Bronchial epithelial cell (primary cell): ENCODE measurements at regions not wholly inside any gene's neighbourhood (a gene's known extent, or its start where the extent isn't known, plus 50 kb on each side); places are given as distances from the start of the nearest gene placed in this dataset.

Experiments
- DNase-seq: peaks from one replicate; pipeline ENCODE4 v3.0.0-alpha.2; 2010; ENCODE audit warnings: low read depth
- FAIRE-seq: peaks from 2 replicates; lab custom pipeline; 2011; peaks lifted over from hg19 to GRCh38; lab: Jason Lieb, UNC
- H3K27me3 ChIP-seq: 2 replicates; pipeline ENCODE4 v1.5.1; 2011; ENCODE audit warnings: low read length; ENCODE audit not compliant: control insufficient read depth, insufficient read depth
- H3K36me3 ChIP-seq: 2 replicates; pipeline ENCODE4 v1.5.1; 2011; ENCODE audit warnings: low read length; ENCODE audit not compliant: control insufficient read depth, insufficient read depth
- H3K4me3 ChIP-seq: 2 replicates; pipeline ENCODE4 v1.5.1; 2011; ENCODE audit warnings: mild to moderate bottlenecking, low read depth, low read length, control low read depth
- TF ChIP-seq, protein P1 (sequence below): IDR thresholded peaks from 2 replicates; pipeline ENCODE4 v1.5.1; 2011; ENCODE audit warnings: mild to moderate bottlenecking, moderate library complexity, low read length, control low read depth, inconsistent platforms; ENCODE audit not compliant: insufficient read depth, severe bottlenecking

DNA sequence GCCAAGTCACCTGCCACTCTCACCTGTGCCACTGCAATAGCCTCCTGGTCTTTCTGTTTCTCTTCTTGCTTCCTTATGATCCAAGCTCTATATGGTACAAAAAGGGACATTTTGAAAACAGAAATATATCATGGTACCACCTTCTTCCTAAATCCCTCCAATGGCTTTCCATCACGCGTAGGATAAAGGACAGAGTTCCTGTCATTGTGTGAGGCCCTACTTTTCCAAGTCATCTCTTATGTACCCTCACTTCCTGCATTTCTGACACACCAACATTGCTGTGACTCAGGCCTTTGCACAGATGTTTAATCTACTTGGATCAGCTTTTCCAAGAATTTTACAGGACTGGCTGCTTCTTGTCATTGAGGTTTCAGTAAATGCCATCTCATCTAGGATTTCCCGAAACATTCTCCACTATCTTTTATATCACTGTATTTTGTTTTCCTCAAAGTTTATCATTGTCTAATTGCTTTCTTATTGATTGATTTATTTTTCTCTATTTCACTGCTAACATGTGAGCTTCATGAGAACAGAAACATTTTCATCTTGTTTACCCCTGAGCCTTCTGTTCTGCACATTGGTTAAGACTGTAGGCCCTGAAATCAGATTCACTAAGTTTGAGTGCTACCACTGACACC, 426.1 kb upstream of the FANCL start:
- TF ChIP-seq, protein P1, sequence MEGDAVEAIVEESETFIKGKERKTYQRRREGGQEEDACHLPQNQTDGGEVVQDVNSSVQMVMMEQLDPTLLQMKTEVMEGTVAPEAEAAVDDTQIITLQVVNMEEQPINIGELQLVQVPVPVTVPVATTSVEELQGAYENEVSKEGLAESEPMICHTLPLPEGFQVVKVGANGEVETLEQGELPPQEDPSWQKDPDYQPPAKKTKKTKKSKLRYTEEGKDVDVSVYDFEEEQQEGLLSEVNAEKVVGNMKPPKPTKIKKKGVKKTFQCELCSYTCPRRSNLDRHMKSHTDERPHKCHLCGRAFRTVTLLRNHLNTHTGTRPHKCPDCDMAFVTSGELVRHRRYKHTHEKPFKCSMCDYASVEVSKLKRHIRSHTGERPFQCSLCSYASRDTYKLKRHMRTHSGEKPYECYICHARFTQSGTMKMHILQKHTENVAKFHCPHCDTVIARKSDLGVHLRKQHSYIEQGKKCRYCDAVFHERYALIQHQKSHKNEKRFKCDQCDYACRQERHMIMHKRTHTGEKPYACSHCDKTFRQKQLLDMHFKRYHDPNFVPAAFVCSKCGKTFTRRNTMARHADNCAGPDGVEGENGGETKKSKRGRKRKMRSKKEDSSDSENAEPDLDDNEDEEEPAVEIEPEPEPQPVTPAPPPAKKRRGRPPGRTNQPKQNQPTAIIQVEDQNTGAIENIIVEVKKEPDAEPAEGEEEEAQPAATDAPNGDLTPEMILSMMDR = no peak
- Histone ChIP-seq H3K4me3 (no peak overlapping the region), H3K27me3 (no peaks in the 10 kb centered on the region), H3K36me3 (no peaks in the 10 kb centered on the region)
- FAIRE-seq (no peak), DNase-seq (peak; percentile 50)

DNA sequence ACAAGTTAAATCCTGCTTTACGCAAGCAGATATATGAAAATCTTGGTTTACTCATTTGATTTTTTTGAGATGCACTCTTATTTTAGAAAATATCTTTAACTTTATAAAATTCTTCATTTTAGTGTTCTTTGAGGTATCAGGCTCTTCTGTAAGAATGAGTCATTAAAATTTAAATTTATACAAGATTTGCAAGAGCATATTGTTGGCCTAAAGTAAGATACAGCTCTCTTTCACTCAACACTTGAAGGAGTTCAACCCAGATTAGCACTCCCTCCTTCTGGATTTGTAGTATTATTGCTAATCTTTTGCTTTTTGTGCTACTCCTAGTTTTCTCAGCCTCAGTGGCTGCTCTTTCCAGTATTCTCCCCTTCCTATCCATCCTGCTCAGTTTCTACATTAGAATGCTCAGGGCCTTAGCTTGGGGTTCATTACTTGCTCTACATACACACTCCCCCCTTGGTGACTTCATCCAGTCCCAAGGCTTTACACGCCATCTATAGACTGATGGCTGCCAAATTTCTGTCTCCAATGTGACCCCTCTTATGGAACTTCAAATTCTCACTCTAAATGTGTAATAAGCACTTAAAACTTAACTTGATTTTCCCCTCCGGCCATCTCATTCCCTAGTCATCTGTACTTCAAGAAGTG, 425.3 kb upstream of the FANCL start:
- no peak overlapping the region for H3K4me3 ChIP-seq
- H3K36me3 ChIP-seq = no peaks in the 10 kb centered on the region
- DNase-seq = no peak
- FAIRE-seq = peak; percentile 13
- TF ChIP-seq, protein P1 = no peak
- H3K27me3 ChIP-seq = no peaks in the 10 kb centered on the region

DNA sequence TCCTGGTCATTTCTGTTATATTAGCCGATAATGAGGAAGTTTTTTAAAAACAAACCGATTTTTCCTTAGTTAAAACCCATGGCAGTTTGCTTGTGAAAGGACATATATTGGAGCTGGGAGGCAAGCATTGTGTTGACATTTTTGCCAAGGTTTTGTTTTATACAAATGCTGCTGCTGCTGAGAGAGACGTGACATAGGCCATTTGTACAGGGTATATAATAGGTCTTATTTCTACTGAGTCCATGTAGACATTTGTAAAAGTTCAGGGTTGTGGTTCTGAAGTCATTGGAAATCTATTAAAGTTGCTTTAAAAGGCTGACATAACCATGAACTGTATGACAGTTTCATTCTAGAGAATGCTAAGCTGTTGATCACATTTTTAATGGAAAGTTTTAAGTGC, 424.0 kb upstream of the FANCL start:
- H3K4me3 ChIP-seq = no peak overlapping the region

DNA sequence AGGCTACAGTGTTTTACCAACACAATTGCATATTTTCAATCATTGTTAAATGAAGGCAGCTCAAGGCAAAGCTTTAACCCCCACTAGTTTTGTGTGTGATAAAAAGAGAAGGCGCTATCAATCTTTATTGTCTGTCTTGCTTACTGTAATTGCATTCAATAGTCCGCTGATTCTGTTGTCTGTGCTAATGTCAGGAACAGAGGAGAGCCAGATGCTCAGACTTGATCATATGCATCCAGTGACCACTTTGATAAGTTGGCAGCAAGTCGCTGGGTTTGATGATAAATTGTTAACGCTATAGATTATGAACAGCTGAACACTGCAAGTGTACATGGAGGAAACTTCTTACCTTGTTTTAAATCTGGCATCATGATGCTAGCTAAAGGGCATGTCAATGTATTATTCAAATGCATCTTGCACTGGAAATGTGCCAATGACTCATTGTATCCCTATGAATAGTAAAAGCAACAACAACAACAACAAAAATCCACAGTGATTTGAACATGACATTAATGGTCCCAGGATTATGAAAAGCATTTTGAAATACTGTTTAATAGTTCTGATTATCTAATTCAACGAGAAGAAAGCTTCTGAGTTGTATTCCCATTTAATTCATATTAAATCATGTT, 423.5 kb upstream of the FANCL start:
- Histone ChIP-seq H3K4me3 (no peak overlapping the region), H3K27me3 (no peaks in the 10 kb centered on the region), H3K36me3 (no peaks in the 10 kb centered on the region)
- TF ChIP-seq, protein P1 = no peak
- peak; percentile 37 for DNase-seq
- no peak for FAIRE-seq

More for the DNA sequence above, 424.0 kb upstream of the FANCL start:
- Histone ChIP-seq H3K36me3 (no peaks in the 10 kb centered on the region), H3K27me3 (no peaks in the 10 kb centered on the region)
- DNase-seq = no peak
- FAIRE-seq = no peak
- TF ChIP-seq, protein P1 = no peak

DNA sequence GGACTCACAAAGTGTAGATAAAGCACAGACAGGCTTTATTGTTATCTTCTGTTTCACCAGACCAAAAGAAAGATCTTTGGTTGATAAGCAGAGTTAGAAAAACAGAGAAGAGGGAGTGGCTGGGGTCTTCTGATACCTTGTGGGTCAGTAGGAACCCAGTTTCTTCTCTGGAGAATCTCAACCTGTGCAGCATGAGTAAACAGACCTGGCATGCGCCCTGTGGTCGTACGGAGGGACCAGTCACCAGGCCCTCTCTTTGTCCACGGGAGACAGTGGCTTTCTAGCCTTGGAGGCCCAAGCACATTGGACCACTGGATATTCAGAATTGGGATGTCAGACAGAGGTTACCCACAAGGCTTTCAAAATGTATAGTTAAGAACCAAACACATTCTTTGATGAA, 418.9 kb upstream of the FANCL start:
- FAIRE-seq (no peak), DNase-seq (no peak)
- H3K27me3 ChIP-seq = no peaks in the 10 kb centered on the region
- H3K4me3 ChIP-seq = no peak overlapping the region
- TF ChIP-seq, protein P1 = no peak
- no peaks in the 10 kb centered on the region for H3K36me3 ChIP-seq
